SU-DHL-6 (cell line): ENCODE measurements at regions not wholly inside any gene's neighbourhood (a gene's known extent, or its start where the extent isn't known, plus 50 kb on each side); places are given as distances from the start of the nearest gene placed in this dataset.

Source experiments
- CTCF ChIP-seq: fragments of 200-600 bp; sonication (generic); IDR thresholded peaks from one replicate; pipeline ENCODE4 v1.5.1; 2017; ENCODE audit warnings: antibody characterized with exemption, mild to moderate bottlenecking, low read length, moderate library complexity; ENCODE audit not compliant: insufficient read depth, poor library complexity, severe bottlenecking
- EZH2phosphoT487 ChIP-seq: fragments of 200-600 bp; sonication (generic), shearing (Covaris generic); conservative IDR thresholded peaks from 2 replicates; pipeline ENCODE4 v1.6.1; 2018; ENCODE audit warnings: mild to moderate bottlenecking, antibody characterized with exemption, low read length, moderate library complexity, mixed read lengths

- no peak for TF ChIP-seq CTCF
- TF ChIP-seq EZH2phosphoT487, result no peak
Observed at GRCh38 chr14:61203081-61203753, 77.9 kb downstream of the TMEM30B start.
